HG03442 (cell line): ENCODE measurements at regions not wholly inside any gene's neighbourhood (a gene's known extent, or its start where the extent isn't known, plus 50 kb on each side); places are given as distances from the start of the nearest gene placed in this dataset.

ENCODE experiments used
- ATAC-seq: cut with Tn5 transposase; IDR thresholded peaks from one replicate; pipeline ENCODE4 v1.9.1; 2021; ENCODE audit warnings: mild to moderate bottlenecking, moderate library complexity; ENCODE audit not compliant: unreplicated experiment

DNA sequence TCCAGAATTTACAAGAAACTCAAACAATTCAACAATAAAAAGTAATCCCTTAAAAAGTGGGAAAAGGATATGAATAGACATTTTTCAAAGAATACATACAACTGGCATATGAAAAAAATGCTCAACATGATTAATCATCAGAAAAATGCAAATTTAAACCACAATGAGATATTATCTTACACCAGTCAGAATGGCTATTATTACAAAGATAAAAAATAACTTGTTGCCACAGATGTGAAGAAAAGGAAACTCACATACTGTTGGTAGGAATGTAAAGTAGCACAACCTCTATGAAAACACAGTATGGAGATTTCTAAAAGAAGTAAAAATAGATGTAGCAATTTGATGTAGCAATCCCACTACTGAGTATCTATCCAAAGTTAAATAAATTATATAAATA, 65.1 kb upstream of the DIAPH2 start:
- no peak for ATAC-seq

DNA sequence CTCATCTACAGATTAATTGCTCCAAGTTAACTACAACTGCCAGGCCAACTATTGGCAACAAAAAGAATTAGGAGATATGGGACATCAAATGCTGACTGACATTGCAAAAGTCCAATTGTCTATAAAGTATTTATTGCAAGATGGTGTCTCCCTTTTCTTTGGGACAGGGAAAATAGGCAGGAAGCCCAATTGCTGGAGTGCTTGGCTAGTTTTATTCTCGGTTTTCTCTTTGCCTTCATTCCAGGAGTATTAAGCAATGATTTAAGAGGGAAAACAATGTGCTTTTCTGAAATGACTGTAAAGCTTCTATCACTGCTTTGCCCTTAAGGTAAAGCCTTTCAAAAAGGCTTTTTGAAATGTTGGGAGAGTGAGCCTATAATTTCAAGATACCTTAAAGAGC, 62.8 kb upstream of the DIAPH2 start:
- no peak for ATAC-seq
